ENCODE measurements at regions not wholly inside any gene's neighbourhood (a gene's known extent, or its start where the extent isn't known, plus 50 kb on each side); places are given as distances from the start of the nearest gene placed in this dataset.

- no peak overlapping the region for H3K27ac Mint-ChIP-seq
- ChIA-PET POLR2A (no interaction called here), CTCF (no interaction called here)
- ATAC-seq (ENCODE audit: low read depth), result no peak
- H3K27me3 ChIP-seq (replicated peaks in 1 of 4; ENCODE audit: control extremely low read depth in 1 of 4, control insufficient read depth in 3 of 4, insufficient read depth in 4 of 4, low read length in 3 of 4), result no peaks in the 10 kb centered on the region
- no peak overlapping the region for H3K27ac ChIP-seq (ENCODE audit: low read length in 2 of 2)
- H3K4me3 Mint-ChIP-seq, result no peak overlapping the region
- no peaks in the 10 kb centered on the region for H3K4me1 ChIP-seq (ENCODE audit: control insufficient read depth in 2 of 2, insufficient read depth in 2 of 2, low read length in 2 of 2)
- H3K27me3 Mint-ChIP-seq, result no peaks in the 10 kb centered on the region
- H3K4me2 ChIP-seq (replicated peaks; ENCODE audit: low read depth, low read length, poor library complexity, severe bottlenecking), result no peak overlapping the region
- DNase-seq, result no peak
- no peak for TF ChIP-seq EZH2 (IDR thresholded peaks at IDR 0.05; ENCODE audit: borderline replicate concordance, insufficient read depth, low read depth, low read length, poor library complexity, severe bottlenecking)
- TF ChIP-seq, protein P1, sequence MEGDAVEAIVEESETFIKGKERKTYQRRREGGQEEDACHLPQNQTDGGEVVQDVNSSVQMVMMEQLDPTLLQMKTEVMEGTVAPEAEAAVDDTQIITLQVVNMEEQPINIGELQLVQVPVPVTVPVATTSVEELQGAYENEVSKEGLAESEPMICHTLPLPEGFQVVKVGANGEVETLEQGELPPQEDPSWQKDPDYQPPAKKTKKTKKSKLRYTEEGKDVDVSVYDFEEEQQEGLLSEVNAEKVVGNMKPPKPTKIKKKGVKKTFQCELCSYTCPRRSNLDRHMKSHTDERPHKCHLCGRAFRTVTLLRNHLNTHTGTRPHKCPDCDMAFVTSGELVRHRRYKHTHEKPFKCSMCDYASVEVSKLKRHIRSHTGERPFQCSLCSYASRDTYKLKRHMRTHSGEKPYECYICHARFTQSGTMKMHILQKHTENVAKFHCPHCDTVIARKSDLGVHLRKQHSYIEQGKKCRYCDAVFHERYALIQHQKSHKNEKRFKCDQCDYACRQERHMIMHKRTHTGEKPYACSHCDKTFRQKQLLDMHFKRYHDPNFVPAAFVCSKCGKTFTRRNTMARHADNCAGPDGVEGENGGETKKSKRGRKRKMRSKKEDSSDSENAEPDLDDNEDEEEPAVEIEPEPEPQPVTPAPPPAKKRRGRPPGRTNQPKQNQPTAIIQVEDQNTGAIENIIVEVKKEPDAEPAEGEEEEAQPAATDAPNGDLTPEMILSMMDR (IDR thresholded peaks at IDR 0.05), result no peak
- no peaks in the 10 kb centered on the region for H3K79me2 ChIP-seq (ENCODE audit: control insufficient read depth, insufficient read depth, low read length)
- no peak overlapping the region for H2AFZ ChIP-seq (ENCODE audit: insufficient read depth, low read depth, low read length, poor library complexity, severe bottlenecking)
- no peaks in the 10 kb centered on the region for H3K9me3 Mint-ChIP-seq (ENCODE audit: insufficient read depth)
- no peaks in the 10 kb centered on the region for H4K20me1 ChIP-seq (ENCODE audit: control insufficient read depth, insufficient read depth, low read length, poor library complexity, severe bottlenecking)
- H3K36me3 ChIP-seq (replicated peaks in 1 of 2; ENCODE audit: control extremely low read depth in 1 of 2, control insufficient read depth in 1 of 2, extremely low read depth in 1 of 2, insufficient read depth in 2 of 2, low read length in 1 of 2), result no peaks in the 10 kb centered on the region
- H3K9me3 ChIP-seq (ENCODE audit: control extremely low read depth in 1 of 3, control insufficient read depth in 2 of 3, insufficient read depth in 1 of 3, low read length in 2 of 3), result no peaks in the 10 kb centered on the region
- no peak overlapping the region for H3K9ac ChIP-seq (ENCODE audit: low read length)
- intact Hi-C loops (cut with micrococcal nuclease), result no loop called here
- no peaks in the 10 kb centered on the region for H3K4me1 Mint-ChIP-seq
- no peak overlapping the region for H3K4me3 ChIP-seq (ENCODE audit: control extremely low read depth in 1 of 5, extremely low read depth in 1 of 5, insufficient read depth in 1 of 5, low read depth in 2 of 5, low read length in 4 of 5)
- WGBS (ENCODE audit: insufficient coverage), result 81% methylated on average over 2 of the region's 7 CpGs
Observed at GRCh38 chr4:166535865-166536264, 662.8 kb downstream of the TLL1 start.

DNA sequence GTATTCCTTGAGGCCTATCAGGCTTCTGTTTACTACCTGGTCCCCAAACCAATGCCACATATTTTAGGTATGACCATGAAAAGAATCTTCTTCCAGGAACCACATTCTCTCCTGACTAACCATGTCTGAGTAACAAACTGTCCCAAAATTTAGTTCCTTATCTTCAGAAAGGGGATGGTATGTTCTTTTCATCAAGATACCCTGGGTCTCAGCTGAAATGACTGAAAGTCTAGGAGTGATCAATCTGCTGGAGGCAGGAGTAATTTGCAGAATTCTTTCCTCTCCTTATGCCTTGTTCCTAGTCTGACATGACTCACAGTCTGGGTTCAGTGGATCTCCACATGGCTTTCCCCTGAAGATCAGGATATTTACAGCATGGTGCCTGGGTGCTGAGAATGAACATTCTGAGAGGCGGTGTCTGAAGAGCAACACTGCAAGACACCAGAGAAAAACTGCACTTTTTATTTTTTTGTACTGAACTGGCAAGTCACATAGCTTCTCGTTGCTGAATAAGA is 665.5 kb downstream of the TLL1 start:
- Mint-ChIP-seq H3K4me3 (no peak overlapping the region), H3K27ac (no peak overlapping the region), H3K4me1 (no peaks in the 10 kb centered on the region), H3K27me3 (no peaks in the 10 kb centered on the region), H3K9me3 (ENCODE audit: insufficient read depth) (no peaks in the 10 kb centered on the region)
- POLR2A ChIA-PET, result no interaction called here
- H3K79me2 ChIP-seq (ENCODE audit: control insufficient read depth, insufficient read depth, low read length), result no peaks in the 10 kb centered on the region
- no peaks in the 10 kb centered on the region for H4K20me1 ChIP-seq (ENCODE audit: control insufficient read depth, insufficient read depth, low read length, poor library complexity, severe bottlenecking)
- no peak overlapping the region for H3K4me3 ChIP-seq (ENCODE audit: control extremely low read depth in 1 of 5, extremely low read depth in 1 of 5, insufficient read depth in 1 of 5, low read depth in 2 of 5, low read length in 4 of 5)
- DNase-seq (no peak), ATAC-seq (ENCODE audit: low read depth) (no peak)
- H3K27ac ChIP-seq (ENCODE audit: low read length in 2 of 2), result no peak overlapping the region
- H3K4me2 ChIP-seq (replicated peaks; ENCODE audit: low read depth, low read length, poor library complexity, severe bottlenecking), result no peak overlapping the region
- H2AFZ ChIP-seq (ENCODE audit: insufficient read depth, low read depth, low read length, poor library complexity, severe bottlenecking), result no peak overlapping the region
- CTCF ChIA-PET, result no interaction called here
- WGBS (ENCODE audit: insufficient coverage), result 100% methylated on average over 2 of the region's 2 CpGs
- H3K9me3 ChIP-seq (ENCODE audit: control extremely low read depth in 1 of 3, control insufficient read depth in 2 of 3, insufficient read depth in 1 of 3, low read length in 2 of 3), result no peaks in the 10 kb centered on the region
- no peaks in the 10 kb centered on the region for H3K36me3 ChIP-seq (replicated peaks in 1 of 2; ENCODE audit: control extremely low read depth in 1 of 2, control insufficient read depth in 1 of 2, extremely low read depth in 1 of 2, insufficient read depth in 2 of 2, low read length in 1 of 2)
- H3K4me1 ChIP-seq (ENCODE audit: control insufficient read depth in 2 of 2, insufficient read depth in 2 of 2, low read length in 2 of 2), result no peaks in the 10 kb centered on the region
- intact Hi-C loops (cut with micrococcal nuclease), result no loop called here
- no peak for TF ChIP-seq EZH2 (IDR thresholded peaks at IDR 0.05; ENCODE audit: borderline replicate concordance, insufficient read depth, low read depth, low read length, poor library complexity, severe bottlenecking)
- TF ChIP-seq, protein P1 (IDR thresholded peaks at IDR 0.05), result no peak
- H3K9ac ChIP-seq (ENCODE audit: low read length), result no peak overlapping the region
- H3K27me3 ChIP-seq (replicated peaks in 1 of 4; ENCODE audit: control extremely low read depth in 1 of 4, control insufficient read depth in 3 of 4, insufficient read depth in 4 of 4, low read length in 3 of 4), result no peaks in the 10 kb centered on the region
